SJSA1 (cell line): ENCODE measurements at regions not wholly inside any gene's neighbourhood (a gene's known extent, or its start where the extent isn't known, plus 50 kb on each side); places are given as distances from the start of the nearest gene placed in this dataset.
"Not testable (repeated sequence)": the region's sequence is repeated elsewhere in the genome, so short reads cannot be mapped to it uniquely, and the experiment has no call there.

ENCODE experiments used
- DNase-seq, 2 experiments: peaks; one replicate each; pipeline ENCODE4 v3.0.0-alpha.2; 2015 to 2020; ENCODE audit warnings: low spot score in 2 of 2, low read depth in 1 of 2
- H3K27ac ChIP-seq: fragments of 250-450 bp; sonication (Bioruptor Pico); 2 replicates; pipeline ENCODE4 v1.5.1; 2020; ENCODE audit warnings: mild to moderate bottlenecking, moderate library complexity
- H3K27me3 ChIP-seq: fragments of 250-450 bp; sonication (Bioruptor Pico); replicated peaks from 2 replicates; pipeline ENCODE4 v1.5.1; 2020; ENCODE audit warnings: mild to moderate bottlenecking, moderate library complexity
- H3K36me3 ChIP-seq: fragments of 250-450 bp; sonication (Bioruptor Pico); 2 replicates; pipeline ENCODE4 v1.5.1; 2020; ENCODE audit warnings: mild to moderate bottlenecking
- H3K4me1 ChIP-seq: fragments of 250-450 bp; sonication (Bioruptor Pico); replicated peaks from 2 replicates; pipeline ENCODE4 v1.6.1; 2021; ENCODE audit warnings: mild to moderate bottlenecking
- H3K4me3 ChIP-seq: fragments of 250-450 bp; sonication (Bioruptor Pico); 2 replicates; pipeline ENCODE4 v1.5.1; 2020; ENCODE audit warnings: mild to moderate bottlenecking
- H3K9me3 ChIP-seq: fragments of 250-450 bp; sonication (Bioruptor Pico); replicated peaks from 2 replicates; pipeline ENCODE4 v1.5.1; 2020; ENCODE audit warnings: mild to moderate bottlenecking

GRCh38 chr16:55051571-55052347 lies 121.1 kb downstream of the IRX5 start:
- DNase-seq: no peak
- Histone ChIP-seq H3K4me1 (no peaks in the 10 kb centered on the region), H3K4me3 (no peak overlapping the region), H3K36me3 (no peaks in the 10 kb centered on the region), H3K27ac (no peak overlapping the region), H3K27me3 (peaks cover 12% of the 10 kb centered on the region), H3K9me3 (no peaks in the 10 kb centered on the region)

DNA sequence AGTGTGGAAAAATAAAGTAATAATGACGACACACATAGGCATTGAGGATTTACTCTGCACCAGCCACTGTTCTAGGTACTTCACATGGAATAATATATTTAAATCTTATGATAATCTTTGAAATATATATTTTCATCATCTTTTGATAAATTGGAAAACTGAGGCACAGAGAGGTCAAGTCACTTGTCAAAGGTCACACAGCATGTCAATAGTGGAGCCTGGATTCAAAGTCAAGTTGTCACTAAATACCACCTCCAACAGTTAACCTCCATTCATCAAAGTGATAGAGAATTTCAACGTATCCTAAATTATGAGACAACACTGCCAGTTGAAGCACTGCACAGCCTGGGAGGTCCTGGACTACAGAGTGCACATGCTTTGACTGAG lies 121.7 kb downstream of the IRX5 start:
- Histone ChIP-seq H3K4me3 (no peak overlapping the region), H3K9me3 (no peaks in the 10 kb centered on the region), H3K36me3 (no peaks in the 10 kb centered on the region), H3K27me3 (peaks cover 18% of the 10 kb centered on the region), H3K4me1 (no peaks in the 10 kb centered on the region), H3K27ac (no peak overlapping the region)
- no peak for DNase-seq

DNA sequence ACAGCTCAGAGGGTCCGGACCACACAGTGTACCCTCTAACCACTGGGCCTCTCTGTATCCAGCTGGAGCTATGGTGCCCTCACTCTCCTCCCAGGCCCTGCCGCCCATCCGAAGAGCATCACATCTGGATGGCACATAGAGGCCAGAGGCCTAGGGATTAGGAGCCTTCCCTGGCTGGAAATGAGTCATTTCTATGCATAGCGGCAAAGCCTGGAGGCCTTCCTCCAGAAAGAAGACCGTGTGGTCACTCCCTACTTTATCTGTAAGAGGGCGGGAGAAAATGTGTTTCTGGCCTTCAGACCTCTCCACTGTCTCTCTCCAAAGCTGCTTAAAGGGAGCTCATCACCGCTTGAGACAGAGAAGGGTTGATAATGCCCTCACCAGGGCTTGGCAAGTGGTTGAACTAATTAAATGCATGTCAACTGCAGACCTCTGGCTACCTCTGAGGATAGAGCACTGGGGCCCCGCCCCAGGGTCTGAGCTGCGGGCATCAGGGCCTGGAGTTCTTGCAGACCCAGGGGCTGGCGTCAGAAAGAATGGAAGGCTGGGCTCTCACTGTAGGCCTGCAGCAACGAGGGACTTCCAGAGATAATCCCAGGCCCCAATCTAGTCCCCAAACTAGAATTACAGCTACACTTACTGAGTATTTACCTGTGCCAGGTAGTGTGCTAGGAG lies 122.2 kb downstream of the IRX5 start:
- DNase-seq: no peak
- Histone ChIP-seq H3K9me3 (no peaks in the 10 kb centered on the region), H3K4me1 (no peaks in the 10 kb centered on the region), H3K36me3 (no peaks in the 10 kb centered on the region), H3K27me3 (peaks cover 23% of the 10 kb centered on the region), H3K27ac (no peak overlapping the region), H3K4me3 (no peak overlapping the region)

GRCh38 chr16:55055262-55055661 lies 124.6 kb downstream of the IRX5 start:
- Histone ChIP-seq H3K27ac (no peak overlapping the region), H3K9me3 (no peaks in the 10 kb centered on the region), H3K4me3 (no peak overlapping the region), H3K4me1 (no peaks in the 10 kb centered on the region), H3K36me3 (no peaks in the 10 kb centered on the region), H3K27me3 (peaks cover 29% of the 10 kb centered on the region)
- DNase-seq: no peak

GRCh38 chr16:55056585-55057401 lies 126.1 kb downstream of the IRX5 start:
- no peak overlapping the region for H3K4me3 ChIP-seq
- H3K9me3 ChIP-seq: no peaks in the 10 kb centered on the region
- H3K27me3 ChIP-seq: peaks cover 29% of the 10 kb centered on the region
- no peaks in the 10 kb centered on the region for H3K4me1 ChIP-seq
- H3K27ac ChIP-seq: no peak overlapping the region
- DNase-seq: no peak
- H3K36me3 ChIP-seq: no peaks in the 10 kb centered on the region

- Histone ChIP-seq H3K4me3 (no peak overlapping the region), H3K4me1 (no peaks in the 10 kb centered on the region), H3K36me3 (no peaks in the 10 kb centered on the region), H3K27ac (no peak overlapping the region), H3K9me3 (no peaks in the 10 kb centered on the region), H3K27me3 (peaks cover 29% of the 10 kb centered on the region)
- no peak for DNase-seq
Measured at GRCh38 chr16:55057866-55058265, 127.2 kb downstream of the IRX5 start.

GRCh38 chr16:55058576-55058975 lies 127.9 kb downstream of the IRX5 start:
- Histone ChIP-seq H3K27me3 (peaks cover 29% of the 10 kb centered on the region), H3K4me1 (no peaks in the 10 kb centered on the region), H3K36me3 (no peaks in the 10 kb centered on the region), H3K9me3 (no peaks in the 10 kb centered on the region), H3K4me3 (no peak overlapping the region), H3K27ac (no peak overlapping the region)
- no peak for DNase-seq

- H3K27me3 ChIP-seq: peaks cover 29% of the 10 kb centered on the region
- no peak for DNase-seq
- no peak overlapping the region for H3K27ac ChIP-seq
- H3K4me1 ChIP-seq: no peaks in the 10 kb centered on the region
- H3K9me3 ChIP-seq: no peaks in the 10 kb centered on the region
- H3K36me3 ChIP-seq: no peaks in the 10 kb centered on the region
- no peak overlapping the region for H3K4me3 ChIP-seq
Measured at GRCh38 chr16:55059146-55059545, 128.5 kb downstream of the IRX5 start.

- Histone ChIP-seq H3K27ac (no peak overlapping the region), H3K4me1 (no peaks in the 10 kb centered on the region), H3K4me3 (no peak overlapping the region), H3K27me3 (peaks cover 24% of the 10 kb centered on the region), H3K9me3 (no peaks in the 10 kb centered on the region), H3K36me3 (no peaks in the 10 kb centered on the region)
- no peak for DNase-seq
Measured at GRCh38 chr16:55061126-55061525, 130.5 kb downstream of the IRX5 start.

GRCh38 chr16:55062442-55062841 lies 131.8 kb downstream of the IRX5 start:
- Histone ChIP-seq H3K4me3 (no peak overlapping the region), H3K27me3 (peaks cover 10% of the 10 kb centered on the region; the same call in 1 of the 2 replicates), H3K27ac (no peak overlapping the region), H3K36me3 (no peaks in the 10 kb centered on the region), H3K4me1 (no peaks in the 10 kb centered on the region), H3K9me3 (no peaks in the 10 kb centered on the region)
- DNase-seq: no peak

- Histone ChIP-seq H3K27ac (no peak overlapping the region), H3K27me3 (no peaks in the 10 kb centered on the region), H3K4me3 (no peak overlapping the region), H3K9me3 (no peaks in the 10 kb centered on the region; the same call in 1 of the 2 replicates), H3K4me1 (no peaks in the 10 kb centered on the region), H3K36me3 (no peaks in the 10 kb centered on the region)
- no peak for DNase-seq
Measured at GRCh38 chr16:55072976-55073375, 142.3 kb downstream of the IRX5 start.

GRCh38 chr16:55073830-55074229 lies 143.2 kb downstream of the IRX5 start:
- Histone ChIP-seq H3K27ac (no peak overlapping the region), H3K4me1 (no peaks in the 10 kb centered on the region), H3K9me3 (no peaks in the 10 kb centered on the region; the same call in 1 of the 2 replicates), H3K27me3 (no peaks in the 10 kb centered on the region), H3K36me3 (no peaks in the 10 kb centered on the region), H3K4me3 (no peak overlapping the region)
- no peak for DNase-seq

- not testable (repeated sequence) for DNase-seq, H3K36me3 ChIP-seq, H3K27me3 ChIP-seq, H3K27ac ChIP-seq, H3K4me3 ChIP-seq, H3K4me1 ChIP-seq, H3K9me3 ChIP-seq
Measured at GRCh38 chr16:55075208-55075607, 144.5 kb downstream of the IRX5 start.

DNA sequence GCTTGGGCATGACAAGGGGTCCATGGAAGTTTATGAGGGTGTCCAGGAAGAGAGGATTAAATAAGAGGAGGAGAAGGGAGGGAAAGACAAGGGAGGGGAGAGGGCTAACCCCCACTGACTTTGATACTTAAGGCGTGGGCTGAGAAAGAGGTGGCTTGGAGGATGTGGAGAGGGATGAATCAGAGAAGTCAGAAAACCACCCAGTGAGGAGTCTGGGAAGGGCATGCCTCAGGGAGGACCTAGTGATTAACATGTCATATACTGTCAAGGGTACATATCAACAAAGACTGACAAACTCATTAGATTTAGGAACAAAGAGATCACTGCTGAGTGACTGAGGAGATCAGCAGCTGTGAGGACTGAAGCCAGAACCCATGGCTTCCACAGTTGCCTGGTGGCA lies 145.4 kb downstream of the IRX5 start:
- no peaks in the 10 kb centered on the region; the same call in 1 of the 2 replicates for H3K9me3 ChIP-seq

More for the DNA sequence above, 145.4 kb downstream of the IRX5 start:
- no peak for DNase-seq
- Histone ChIP-seq H3K27ac (no peak overlapping the region), H3K4me1 (no peaks in the 10 kb centered on the region), H3K27me3 (no peaks in the 10 kb centered on the region), H3K36me3 (no peaks in the 10 kb centered on the region), H3K4me3 (no peak overlapping the region)
